ENCODE measurements at regions not wholly inside any gene's neighbourhood (a gene's known extent, or its start where the extent isn't known, plus 50 kb on each side); places are given as distances from the start of the nearest gene placed in this dataset.

DNA sequence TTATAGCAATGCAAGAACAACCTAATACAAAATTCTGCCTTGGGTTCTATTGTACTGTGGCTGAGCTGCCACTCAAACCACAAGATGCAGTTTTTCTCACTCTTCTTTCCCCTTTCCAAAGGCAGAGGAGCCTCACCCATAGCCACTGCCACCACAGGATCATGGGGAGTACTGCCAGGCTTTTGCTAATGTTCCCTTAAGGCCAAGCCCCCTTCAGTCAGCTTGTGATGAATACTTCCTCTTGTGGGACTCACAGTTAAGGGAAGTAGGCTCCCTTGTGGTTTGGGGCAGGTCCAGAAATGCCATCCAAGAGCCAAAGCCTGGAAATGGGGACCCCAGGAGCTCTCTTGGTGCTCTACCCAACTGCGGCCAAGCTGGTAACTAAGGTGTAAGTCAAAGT lies 258.7 kb downstream of the SPATA31D1 start:
- TF ChIP-seq, protein P1, sequence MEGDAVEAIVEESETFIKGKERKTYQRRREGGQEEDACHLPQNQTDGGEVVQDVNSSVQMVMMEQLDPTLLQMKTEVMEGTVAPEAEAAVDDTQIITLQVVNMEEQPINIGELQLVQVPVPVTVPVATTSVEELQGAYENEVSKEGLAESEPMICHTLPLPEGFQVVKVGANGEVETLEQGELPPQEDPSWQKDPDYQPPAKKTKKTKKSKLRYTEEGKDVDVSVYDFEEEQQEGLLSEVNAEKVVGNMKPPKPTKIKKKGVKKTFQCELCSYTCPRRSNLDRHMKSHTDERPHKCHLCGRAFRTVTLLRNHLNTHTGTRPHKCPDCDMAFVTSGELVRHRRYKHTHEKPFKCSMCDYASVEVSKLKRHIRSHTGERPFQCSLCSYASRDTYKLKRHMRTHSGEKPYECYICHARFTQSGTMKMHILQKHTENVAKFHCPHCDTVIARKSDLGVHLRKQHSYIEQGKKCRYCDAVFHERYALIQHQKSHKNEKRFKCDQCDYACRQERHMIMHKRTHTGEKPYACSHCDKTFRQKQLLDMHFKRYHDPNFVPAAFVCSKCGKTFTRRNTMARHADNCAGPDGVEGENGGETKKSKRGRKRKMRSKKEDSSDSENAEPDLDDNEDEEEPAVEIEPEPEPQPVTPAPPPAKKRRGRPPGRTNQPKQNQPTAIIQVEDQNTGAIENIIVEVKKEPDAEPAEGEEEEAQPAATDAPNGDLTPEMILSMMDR (IDR thresholded peaks at IDR 0.05) = no peak
- no peak for TF ChIP-seq POLR2A (IDR thresholded peaks at IDR 0.05)

Measured in testis (tissue), 2 donors.